HuH-7 (cell line): ENCODE measurements at regions not wholly inside any gene's neighbourhood (a gene's known extent, or its start where the extent isn't known, plus 50 kb on each side); places are given as distances from the start of the nearest gene placed in this dataset.
"Not testable (repeated sequence)": the region's sequence is repeated elsewhere in the genome, so short reads cannot be mapped to it uniquely, and the experiment has no call there.

ENCODE experiments used
- DNase-seq: peaks from one replicate; pipeline ENCODE4 v3.0.0; 2011; ENCODE audit warnings: low spot score

DNA sequence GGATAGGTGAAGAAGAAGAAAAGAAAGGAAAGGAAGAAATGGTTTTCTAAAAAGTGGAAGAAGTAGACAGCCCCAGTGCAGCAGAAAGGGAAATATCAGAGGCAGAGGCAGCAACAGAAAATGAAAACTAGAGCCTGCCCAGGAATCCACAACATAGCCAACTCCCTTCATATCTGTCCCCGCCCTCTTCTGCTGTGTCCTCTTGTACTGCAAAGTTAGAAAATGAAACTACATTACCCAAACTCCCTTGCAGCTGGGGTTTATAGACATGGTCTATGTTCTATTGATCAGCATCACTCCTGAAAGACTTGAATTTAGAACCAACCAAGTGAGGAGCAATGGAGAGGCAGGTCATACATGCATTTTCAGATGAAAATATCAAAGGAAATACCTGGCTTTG lies 200.5 kb upstream of the PHACTR1 start:
- DNase-seq = no peak

- DNase-seq = no peak
Measured at GRCh38 chr6:12522347-12522746, 194.2 kb upstream of the PHACTR1 start.

DNA sequence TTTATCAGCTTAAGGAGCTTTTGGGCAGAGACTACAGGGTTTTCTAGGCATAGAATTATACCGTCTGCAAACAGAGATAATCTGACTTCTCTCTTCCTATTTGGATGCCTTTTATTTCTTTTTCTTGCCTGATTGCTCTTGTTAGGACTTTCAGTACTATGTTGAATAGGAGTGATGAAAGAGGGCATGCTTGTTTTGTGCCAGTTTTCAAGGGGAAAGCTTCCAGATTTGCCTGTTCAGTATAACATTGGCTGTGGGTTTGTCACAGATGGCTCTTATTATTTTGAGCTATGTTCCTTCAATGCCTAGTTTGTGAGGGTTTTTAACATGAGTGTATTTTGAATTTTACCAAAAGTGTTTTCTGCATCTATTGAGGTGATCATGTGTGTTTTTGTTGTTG lies 192.8 kb upstream of the PHACTR1 start:
- no peak for DNase-seq

- DNase-seq = no peak
Measured at GRCh38 chr6:12525276-12525675, 191.3 kb upstream of the PHACTR1 start.

GRCh38 chr6:12527339-12527738 lies 189.2 kb upstream of the PHACTR1 start:
- DNase-seq = no peak

DNA sequence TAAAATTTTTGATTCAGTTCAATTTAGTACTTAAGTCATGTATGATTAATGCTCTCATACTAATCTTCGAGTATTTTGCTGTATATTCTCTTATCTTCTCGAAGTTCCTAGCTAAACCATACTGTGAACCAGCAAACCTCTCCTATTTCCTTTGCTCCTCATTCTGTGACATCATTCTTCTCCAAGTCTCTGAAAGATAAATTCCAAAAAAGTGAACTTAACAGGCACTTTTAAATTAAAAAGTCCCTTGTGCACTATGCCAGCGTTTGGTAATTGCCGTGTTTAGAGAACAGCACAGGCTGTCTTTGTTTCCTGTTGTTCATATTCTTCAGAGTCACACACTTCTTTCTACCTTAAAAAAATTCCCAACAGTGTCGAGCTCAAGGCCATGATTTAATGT lies 188.4 kb upstream of the PHACTR1 start:
- DNase-seq = no peak

GRCh38 chr6:12528581-12529363 lies 187.8 kb upstream of the PHACTR1 start:
- peak; percentile 17 for DNase-seq

DNA sequence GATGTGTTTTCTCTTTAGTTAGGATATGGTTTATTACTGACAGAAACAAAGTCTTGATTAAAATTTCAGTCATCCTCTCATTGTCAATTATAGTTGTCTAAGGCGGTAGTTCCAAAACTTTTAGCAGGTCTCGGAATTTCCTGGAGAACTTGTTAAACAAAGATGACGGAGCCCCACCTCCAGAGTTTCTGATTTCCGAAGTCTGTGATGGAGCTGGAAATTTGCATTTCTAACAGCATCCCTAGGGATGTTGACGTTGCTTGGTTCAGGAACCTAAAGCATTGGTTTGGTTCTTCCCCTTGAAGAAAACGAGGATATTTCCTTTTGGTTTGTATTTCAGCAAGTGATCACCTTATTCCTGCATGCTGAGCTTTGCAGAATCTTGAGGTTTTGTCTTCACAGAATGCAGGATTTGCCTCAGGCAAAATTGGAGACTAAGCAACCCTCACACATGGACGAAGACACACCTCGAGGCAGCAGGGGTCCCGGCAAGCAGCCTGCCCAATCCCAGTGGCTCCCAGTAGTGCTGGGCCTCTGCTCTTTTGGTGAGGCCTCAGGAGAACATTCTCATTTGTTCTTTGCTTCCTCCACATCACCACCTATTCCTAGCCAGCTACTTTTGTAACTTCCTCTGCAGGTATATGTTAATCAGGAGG lies 187.1 kb upstream of the PHACTR1 start:
- DNase-seq = no peak

- DNase-seq = no peak
Measured at GRCh38 chr6:12530345-12530744, 186.2 kb upstream of the PHACTR1 start.

DNA sequence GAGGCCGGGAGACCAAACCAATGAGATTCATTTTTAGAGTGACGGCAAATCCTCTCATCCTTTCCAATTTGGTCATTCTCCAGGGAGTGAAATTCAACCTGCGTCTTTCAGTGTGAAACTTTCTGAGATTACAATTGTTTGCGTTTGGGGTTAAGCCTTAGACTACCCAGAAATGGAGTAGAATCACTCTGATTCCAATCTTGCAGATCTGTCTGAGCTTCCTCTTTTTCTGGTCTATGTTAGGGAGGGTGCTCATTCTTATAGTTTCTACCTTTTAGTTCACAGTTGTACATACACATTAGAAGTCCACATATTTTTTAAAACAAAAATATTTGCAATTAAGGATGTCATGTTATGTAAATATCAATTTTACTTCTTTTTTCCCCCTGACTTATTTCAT lies 183.0 kb upstream of the PHACTR1 start:
- DNase-seq = no peak

DNA sequence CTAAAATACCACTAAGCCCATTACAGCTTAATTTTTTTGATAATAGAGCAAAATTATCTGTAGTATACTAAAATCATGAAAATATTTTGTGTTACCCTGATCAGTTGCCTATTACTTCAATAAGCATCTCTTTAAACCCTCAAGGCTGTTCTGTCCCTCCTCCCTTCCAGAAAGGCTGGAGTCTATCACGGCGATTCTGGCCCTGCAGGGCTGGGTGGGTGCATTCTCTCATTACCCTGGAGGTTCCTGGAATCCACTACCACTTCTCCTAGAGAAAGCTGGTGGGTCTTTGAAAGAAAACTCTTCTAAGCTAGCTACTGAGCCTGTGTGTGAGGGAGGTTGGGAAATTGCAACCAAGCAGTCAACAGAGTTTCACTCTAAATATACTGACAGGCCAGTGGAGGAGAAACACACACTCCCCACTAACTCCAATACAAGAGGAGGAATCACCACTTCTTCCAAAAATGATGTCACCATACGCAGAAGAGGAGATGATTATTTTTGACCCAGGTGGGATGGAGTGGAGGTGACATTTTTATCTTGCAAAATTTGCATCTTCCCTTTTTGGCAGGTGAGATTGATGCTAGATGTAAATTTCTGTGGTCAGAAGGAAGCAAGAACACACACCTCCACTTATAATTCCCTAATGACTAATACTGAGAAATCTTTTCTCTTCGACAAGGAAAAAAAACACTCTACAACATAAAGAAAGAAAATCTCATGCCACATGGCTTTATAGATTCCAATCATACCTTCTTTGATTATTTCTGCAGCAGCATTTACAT lies 182.3 kb upstream of the PHACTR1 start:
- no peak for DNase-seq

DNA sequence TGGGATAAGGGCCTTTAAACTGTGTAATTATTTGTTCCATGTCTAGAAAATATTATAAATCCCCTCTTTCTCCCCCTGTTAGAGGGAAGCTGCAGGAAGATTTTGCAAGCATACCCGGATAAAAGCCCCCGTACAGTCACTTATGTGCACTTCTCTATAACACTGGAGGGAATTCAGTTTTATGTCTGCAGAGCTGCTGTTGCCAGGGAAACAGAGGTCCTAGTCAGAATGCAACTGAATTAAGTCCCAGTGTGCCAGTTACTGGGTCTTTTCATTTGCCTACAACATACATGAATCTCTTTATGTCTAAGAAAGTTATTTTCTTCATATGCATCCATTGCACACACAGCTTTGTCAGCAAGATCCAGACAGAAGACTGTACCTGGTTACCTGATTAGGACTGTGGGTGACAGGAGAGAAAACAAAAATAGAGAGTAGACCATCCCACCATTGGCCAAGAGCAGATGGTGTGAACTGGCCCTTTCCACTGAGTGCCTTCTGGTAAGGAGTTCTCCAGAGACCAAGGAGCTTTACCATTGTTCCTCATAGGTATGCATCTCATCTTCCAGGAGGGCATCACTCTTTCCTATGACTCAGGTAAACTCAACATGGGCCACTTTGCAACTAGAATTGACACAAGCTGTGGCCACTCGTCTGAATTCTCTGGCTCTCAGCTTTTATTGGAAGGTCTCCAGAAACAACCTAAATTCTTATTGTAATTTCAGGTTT lies 180.8 kb upstream of the PHACTR1 start:
- DNase-seq = no peak

DNA sequence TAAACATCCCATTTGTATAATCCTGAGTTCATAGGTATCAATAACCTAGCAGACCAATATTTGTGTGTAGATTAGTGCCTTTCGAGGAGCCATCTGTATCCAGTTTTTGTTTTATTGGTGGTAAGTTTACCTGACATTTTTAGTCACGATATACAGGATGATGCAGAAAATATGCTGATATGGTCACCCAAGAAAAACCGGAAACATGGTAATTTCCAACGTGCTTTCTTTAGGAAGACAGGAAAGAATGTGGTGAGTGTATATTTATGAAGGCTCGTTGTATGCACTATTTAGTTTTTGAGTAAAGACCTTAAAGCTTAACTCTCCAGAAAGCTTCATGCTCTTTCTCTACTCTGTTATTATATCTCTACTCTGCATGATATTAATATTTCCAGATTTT lies 180.2 kb upstream of the PHACTR1 start:
- DNase-seq = no peak

DNA sequence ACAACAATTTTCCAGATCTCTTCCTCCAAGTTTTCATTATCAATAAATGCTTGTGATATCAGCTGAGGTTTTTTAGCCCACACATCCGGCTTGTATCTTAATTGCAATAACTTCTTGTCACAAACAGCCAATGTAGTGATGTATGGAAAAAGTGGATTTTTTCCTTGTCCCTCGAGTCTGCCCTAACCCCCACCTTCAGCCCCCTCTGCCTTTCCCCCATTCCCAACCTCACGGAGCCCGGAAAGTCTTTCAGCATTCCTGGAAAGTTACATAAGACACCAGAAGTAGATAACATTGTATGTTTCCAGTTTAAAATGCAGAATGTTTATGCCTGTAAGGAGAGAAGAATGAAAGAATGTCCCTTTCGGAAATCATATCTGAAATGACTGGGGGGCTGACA lies 179.2 kb upstream of the PHACTR1 start:
- DNase-seq = no peak

DNA sequence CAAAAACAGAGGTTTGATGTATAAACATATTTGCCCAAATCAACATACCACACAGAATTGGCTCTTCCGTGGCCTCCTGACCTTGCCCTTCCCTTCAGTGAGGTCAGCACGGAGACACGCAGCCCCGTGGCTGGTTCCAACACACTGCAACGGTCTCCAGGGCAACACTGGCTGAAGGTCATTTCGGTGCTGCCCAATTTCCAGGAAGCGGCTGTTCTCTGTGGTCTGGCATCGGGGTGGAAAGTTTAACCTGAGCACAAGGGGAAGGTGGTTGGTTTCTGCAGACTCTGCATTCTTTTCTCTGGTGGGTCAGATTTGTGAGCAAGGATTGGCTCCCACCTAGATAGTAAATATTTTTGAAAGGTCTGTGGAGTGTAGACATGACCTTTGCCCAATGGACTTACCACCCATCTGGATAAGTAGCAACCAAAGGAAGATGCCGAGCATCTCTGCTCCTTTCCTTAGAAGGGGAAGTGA lies 177.6 kb upstream of the PHACTR1 start:
- DNase-seq = peak; percentile 40

DNA sequence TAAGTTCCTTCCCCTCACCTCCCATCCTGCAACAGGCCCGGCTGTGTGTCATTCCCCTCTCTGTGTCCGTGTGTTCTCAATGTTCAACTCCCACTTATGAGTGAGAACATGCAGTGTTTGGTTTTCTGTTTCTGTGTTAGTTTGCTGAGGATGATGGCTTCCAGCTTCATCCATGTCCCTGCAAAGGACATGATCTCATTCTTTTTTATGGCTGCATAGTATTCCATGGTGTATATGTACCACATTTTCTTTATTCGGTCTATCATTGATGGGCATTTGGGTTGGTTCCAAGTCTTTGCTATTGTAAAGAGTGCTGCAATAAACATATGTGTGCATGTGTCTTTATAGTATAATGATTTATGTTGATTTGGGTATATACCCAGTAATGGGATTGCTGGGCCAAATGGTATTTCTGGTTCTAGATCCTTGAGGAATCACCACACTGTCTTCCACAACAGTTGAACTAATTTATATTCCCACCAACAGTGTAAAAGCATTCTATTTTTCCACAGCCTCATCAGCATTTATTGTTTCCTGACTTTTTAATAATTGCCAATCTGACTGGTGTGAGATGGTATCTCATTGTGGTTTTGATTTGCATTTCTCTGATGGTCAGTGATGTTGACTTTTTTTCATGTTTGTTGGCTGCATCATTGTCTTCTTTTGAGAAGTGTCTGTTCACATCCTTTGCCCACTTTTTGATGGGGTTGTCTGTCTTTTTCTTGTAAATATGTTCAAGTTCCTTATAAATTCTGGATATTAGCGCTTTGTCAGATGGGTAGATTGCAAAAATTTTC lies 174.1 kb upstream of the PHACTR1 start:
- not testable (repeated sequence) for DNase-seq

- no peak for DNase-seq
Measured at GRCh38 chr6:12543953-12544352, 172.6 kb upstream of the PHACTR1 start.

DNA sequence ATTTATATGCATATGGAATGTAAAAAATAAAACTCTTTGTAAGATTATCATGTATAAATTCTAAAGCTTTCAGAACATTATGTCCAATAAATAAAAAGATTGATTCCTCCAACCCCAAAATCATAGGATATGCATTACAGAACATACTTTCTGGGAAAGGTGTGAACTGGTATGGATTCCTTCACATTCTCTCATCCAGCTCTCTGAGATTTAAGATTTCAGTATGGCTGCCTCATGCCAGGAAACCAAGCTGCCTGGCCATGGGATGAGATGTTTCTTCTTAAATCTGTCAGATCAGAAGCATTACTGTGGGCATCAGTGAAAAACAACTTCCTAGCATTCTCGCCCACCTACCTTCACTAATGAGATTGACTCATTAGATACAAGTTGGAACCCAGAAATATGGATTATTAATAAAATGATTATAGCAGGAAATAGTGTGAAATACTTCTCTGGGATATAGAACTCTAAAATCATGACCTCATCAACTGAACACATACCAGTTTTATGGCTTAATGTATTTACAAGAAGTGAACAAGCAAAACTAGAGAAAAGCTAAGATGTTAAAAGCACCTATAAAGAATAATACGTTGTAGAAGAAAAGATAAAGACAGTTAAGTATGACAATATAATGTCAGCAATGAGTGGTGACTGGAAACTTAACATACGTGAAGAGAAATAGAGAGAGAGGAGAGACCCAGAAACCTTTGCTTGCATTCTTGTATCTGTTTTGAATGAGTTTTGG lies 171.6 kb upstream of the PHACTR1 start:
- no peak for DNase-seq

DNA sequence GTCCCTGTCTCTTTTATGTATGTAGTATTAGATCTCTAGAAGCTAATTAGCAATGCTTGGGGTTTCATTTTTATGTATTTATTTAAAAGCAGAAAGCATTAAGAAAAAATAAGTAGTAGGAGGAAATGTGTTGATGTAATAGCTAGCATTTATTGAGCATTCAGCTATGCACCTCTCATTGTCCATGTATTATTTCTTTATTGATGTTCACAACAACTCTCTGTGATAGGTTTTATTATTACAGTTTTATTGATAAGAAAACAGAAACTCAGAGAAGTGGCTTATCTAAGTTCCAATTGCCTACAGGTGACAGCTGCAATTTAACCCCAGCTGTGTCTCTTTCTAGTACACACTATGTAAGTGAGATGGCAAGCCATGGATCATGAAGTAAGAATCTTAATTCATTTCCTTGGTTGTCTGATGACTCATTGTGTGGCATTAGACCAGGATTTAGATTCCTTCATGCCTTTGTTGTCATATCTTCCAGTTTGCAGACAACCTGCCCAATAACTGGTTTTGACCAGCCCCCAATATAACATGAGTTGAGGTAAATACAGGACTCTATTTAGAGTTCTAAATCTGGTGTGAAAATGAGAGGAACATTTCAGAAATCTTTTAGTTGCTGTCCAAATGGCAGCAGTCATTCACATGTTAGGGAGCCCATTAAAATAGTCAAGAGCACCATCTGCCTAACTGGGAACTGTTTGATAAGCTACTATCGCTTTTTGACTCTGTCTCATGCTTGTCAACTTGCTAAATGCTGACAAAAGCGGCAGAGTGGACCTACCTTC lies 170.8 kb upstream of the PHACTR1 start:
- DNase-seq = no peak
